GM18505 (cell line): ENCODE measurements at regions not wholly inside any gene's neighbourhood (a gene's known extent, or its start where the extent isn't known, plus 50 kb on each side); places are given as distances from the start of the nearest gene placed in this dataset.
"Not testable (repeated sequence)": the region's sequence is repeated elsewhere in the genome, so short reads cannot be mapped to it uniquely, and the experiment has no call there.

Experiments used
- ATAC-seq: cut with Tn5 transposase; IDR thresholded peaks from one replicate; pipeline ENCODE4 v1.9.1; 2021; ENCODE audit not compliant: unreplicated experiment
- POLR2A ChIP-seq: IDR thresholded peaks from 4 replicates; pipeline ENCODE4 v1.6.1; 2011; ENCODE audit warnings: borderline replicate concordance; ENCODE audit not compliant: insufficient read depth, insufficient read length; ENCODE audit errors: extremely low read depth

DNA sequence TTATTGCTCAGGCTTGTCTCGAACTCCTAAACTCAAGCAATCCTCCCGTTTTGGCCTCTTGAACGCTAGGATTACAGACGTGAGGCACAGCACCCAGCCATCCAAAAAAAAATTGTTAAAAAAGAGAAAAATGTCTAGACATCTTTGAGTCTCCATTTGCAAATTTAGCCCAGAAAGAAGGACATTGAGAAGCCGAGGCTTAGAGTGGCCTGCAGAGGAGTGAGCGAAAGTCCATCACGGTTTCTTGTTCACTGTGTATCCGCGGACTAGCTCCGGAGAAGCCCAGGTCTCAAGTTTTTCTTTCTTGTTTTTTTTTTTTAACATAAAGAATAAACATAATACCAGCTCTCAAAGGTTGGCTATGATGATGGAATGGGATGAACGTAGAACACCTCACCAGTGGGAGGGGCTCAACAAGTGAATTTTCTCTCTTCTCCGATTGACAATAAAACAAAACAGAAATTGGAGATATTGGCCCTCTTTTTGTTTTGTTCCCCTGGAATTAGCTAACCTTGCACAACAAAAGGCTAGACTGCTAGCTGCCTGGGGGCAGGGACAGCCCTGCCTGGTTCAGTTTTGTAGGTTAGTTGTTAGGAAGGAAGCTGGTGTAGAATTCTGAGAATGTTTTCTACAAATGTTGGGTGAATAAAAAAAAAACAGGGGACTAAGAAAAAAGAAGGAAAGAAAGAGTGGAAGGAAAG lies 163.4 kb downstream of the MYCN start:
- no peak for ATAC-seq
- TF ChIP-seq POLR2A = no peak

DNA sequence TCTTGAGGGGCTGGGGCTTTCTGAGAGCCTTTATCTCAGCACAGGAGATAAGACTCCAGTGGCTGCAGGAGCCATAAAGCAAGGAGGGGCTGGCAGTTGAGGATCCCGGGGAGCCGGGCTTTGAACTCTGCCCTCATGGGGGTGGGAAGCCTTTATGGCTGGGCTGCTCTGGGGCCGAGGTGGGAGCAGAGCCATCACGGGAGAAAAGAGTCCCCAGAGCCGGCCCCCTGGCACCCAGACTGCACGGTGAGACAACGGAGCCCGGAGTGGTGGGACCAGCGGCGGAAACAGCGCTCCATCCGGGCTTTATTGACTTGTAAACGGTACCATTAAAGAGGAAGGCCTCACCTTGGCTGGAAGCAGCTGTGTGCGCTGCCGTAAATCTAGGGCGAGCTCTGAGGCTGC lies 162.6 kb downstream of the MYCN start:
- no peak for ATAC-seq
- TF ChIP-seq POLR2A = no peak

DNA sequence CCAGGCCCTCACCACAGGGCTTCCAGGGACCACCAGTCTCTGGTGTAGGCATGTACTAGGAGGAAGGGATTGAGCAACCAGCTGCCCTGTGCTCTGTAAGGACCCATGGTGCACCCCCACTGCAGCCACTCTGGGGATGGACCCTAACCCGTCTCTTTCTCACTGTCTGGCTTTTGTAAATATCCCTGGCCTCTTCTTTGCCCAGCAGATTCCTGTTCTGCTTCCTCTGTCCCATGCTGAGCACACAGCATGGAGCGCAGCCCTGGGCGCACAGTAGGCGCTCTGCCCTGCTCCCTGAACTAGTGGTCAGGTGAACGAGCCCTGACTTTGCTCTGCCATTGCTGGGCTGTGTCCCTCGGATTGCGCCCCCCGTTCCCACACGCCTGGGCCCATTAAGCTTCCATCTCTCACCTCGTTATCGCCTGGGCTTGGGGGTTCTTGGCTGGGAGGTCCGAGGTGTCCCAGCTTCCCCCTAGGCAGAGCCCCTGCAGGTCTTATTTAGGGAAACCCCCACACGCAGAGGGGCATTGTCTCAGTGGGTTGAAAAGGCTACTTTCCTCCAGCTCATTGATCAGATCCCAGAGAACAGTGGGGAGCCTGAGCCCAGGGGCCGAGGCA lies 162.1 kb downstream of the MYCN start:
- no peak for TF ChIP-seq POLR2A
- ATAC-seq = no peak

DNA sequence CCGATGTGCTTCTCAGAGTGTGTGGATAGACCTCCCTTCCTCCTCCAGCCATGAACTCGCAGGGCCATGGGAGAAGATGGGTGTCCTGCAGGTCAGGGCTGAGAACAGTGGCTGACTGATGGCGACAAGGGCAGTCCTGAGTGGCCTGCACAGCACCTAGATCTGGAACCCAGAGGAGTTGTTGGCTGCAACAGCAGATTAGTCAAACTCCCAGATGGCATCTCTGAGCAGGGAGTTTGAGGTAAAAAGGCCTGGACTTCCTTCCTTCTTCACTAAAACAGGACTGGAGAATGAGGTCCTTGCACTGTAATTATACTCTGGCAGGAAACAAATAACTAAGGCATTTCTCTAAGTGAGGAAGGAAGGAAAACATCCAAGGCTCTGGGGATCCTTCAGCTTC lies 160.8 kb downstream of the MYCN start:
- no peak for ATAC-seq
- no peak for TF ChIP-seq POLR2A

DNA sequence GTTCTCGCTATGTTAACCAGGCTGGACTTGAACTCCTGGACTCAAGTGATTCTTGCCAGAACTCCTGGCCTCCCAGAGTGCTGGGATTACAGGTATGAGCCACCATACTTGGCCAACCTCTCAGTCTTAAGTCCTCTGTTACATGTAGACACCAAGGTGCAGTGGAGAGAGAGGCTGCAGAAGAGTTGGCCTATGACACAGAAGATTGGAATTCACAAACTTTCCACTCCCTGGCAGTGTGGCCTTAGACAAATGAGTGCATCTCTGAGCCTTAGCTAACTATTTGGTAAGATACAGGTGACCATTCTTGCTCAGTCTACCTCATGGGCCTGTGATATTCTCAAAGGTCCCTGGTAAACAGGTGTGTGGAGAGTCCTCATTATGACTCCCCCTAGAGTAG lies 159.7 kb downstream of the MYCN start:
- TF ChIP-seq POLR2A = no peak

DNA sequence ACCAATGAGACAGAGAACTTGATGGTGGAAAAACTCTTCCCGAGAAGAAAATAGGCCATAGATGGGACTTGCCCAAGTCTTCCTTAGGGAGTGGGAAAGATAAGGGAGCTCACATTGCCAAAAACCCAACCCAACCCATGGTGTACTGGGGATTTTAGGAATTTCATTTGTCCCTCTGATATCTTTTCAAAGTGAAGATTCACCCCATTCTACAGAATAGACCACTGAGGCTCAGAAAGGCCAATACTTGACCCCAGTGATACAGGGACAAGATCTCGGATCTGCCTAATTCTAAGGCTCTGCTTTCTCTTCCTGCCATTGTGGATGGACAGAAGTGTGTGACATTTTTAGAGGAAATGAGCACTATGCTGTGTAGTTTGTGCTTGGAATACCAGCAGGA lies 159.0 kb downstream of the MYCN start:
- no peak for TF ChIP-seq POLR2A
- ATAC-seq = no peak

More for the DNA sequence above, 159.7 kb downstream of the MYCN start:
- no peak for ATAC-seq

DNA sequence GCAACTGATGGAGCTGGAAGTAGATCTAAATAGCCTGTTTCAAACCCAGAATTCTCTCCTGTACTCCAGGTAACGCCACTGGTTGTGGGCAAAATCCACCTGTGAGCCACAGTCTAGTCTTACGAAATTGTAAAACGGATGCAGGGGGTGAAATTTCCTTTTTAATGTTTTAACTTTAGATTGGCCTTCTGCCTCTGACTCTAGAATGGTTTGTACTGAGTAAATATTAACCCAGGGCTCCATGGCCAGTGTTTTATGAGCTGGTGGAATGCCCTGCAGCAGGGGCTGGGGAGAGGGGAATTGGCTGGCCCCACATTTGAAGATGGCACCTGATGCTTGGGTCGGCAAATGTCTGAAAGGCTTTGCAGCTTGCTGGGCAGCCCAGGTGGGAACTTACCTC lies 156.6 kb downstream of the MYCN start:
- TF ChIP-seq POLR2A = no peak
- no peak for ATAC-seq

DNA sequence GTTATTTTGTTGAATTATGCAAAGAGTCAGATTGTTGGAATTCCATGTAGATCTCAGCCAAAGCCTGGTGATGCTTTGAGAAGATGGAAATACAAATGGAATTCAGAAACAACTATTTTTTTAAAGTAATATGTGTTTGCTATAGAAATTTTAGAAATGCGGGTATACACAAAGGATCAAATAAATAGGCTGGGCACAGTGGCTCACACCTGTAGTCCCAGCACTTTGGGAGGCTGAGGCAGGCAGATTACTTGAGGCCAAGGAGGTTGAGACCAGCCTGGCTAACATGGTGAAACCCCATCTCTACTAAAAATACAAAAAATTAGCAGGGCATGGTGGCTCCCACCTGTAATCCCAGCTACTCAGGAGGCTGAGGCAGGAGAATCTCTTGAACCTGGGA lies 155.1 kb downstream of the MYCN start:
- ATAC-seq = not testable (repeated sequence)

DNA sequence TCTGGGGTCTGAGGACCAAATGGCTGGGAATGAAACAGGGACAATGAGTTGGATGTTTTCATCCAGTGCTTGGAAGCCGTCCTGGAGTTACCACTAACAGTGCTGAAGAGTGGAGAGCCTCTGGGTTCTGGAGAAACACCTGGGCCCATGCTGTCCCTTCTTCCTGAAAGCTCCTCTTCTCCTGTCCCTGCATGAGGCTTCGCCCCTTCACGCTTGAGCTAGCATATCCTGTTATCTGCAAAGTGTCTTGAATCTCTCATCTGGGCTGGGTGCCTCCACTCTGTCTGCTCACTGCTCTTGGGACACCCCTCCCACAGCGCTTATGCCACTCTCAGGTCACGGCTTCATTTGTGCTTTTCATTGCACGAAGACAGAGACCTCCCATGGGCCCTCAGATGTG lies 154.5 kb downstream of the MYCN start:
- TF ChIP-seq POLR2A = no peak
- ATAC-seq = no peak

DNA sequence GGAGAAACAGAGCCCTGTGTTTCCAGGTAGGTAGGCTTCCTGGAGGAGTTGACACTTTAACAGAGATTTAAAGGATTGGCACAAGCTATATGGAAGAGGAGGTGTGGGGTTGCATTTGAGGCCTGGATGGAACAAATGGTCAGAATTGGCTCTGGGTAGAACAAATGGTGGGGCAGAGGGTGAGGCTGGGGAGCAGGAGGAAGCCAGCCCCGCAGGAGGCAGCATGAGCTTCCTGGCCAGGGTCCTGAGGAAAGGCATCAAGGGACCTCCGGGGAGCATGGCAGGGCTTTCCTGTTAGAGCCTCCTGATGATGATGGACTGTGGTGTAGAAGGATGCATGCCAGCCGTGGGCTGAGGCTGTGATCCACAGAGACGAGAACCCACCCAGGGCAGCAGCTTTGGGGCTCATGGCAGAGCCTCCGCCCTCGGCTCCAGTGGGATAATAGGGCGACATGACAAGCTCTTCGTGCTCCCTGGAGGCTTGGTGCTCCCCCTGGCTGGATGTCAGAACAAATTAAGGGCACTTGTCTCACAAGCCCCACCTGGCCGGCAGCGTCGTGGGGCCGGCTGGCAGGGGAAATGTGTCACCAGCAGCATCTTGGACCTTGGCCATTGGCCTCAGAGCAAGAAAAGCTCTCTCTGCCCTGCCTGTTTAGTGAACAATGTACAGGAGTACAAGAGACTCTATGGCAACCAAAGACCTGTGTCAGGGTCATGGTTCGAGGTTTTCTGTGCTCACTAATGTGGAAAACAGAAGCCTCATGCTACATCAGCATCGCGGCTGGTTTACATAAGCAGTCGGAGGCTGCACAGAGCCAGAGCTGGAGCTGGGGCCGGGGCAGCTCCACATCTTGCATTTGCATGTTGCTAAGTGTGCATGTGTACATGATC lies 153.5 kb downstream of the MYCN start:
- no peak for TF ChIP-seq POLR2A
- no peak for ATAC-seq

DNA sequence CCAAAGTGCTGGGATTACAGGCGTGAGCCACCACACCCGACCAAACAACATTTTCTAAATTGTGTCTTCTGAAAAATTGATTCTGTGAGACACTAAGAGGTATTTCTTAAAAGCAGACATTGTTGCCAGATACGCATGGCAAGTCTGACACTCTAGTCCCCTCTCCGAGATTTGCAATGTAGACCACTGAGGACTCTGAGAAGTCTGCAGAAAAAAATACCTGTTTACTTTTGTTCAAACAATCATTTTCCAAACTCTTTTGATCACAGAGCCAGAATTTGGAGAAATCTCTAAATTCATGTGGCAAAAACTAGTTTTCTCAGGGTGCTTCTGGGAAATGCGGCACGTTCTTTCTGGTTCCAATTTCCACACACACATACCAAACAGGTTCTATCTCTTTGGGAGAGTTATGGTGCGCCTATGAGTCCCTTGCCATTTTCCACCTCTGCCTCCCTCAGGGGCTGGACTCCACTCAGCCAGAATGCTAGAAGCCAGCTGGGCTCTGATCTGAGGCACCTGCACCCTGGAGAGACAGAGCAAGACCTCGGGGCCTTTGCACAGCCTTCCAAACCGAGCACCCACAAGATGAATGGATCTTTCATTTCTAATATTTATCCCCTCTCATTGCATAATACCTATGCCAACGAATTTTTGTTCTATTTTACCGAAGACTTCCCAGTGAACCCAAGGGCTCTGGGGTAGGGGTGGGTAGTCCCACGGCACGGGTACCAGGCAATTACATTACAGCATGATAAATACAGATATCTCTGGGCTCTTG lies 152.7 kb downstream of the MYCN start:
- ATAC-seq = no peak
- no peak for TF ChIP-seq POLR2A

DNA sequence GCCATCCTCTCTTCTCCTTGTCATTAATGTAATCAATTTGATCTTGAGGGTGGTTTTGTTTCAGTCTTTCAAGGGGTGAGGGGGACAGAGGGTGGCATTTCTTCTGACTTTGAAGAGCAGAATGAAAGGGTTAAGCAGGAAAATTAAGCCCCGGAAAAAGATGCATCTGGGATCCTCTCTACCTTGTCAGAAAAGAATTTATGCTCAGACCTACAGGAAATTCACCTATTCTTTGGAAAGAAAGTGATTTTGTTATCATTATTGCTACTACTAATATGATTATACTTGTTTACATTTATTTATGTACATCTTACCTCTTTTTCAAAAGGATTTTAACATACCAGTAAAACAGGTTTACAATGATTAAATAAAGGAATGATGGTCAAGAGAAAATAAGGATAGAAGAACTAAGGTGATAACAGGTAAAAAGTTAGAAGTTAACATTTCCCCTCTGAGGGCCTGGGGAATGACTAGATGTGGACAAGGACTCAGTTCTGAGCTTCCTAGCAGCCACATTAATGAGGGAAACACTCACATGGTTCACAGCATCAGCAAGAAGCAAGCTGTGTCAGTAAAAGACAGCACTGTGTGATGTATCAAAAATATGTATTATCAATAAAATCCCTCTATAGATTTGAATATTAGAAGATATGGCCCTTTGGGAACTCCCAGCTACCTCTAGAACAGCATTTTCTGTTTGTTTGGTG lies 151.4 kb downstream of the MYCN start:
- ATAC-seq = no peak
- no peak for TF ChIP-seq POLR2A
